Endothelial cell of umbilical vein (primary cell): ENCODE measurements at regions not wholly inside any gene's neighbourhood (a gene's known extent, or its start where the extent isn't known, plus 50 kb on each side); places are given as distances from the start of the nearest gene placed in this dataset.

ENCODE experiments used
- CTCF ChIP-seq, 2 donors: IDR thresholded peaks; 1 replicate in 1 of 2; 2 replicates in 1 of 2; pipeline ENCODE4 v1.5.1; 2011; ENCODE audit warnings: low read length in 2 of 2, mild to moderate bottlenecking in 2 of 2, moderate library complexity in 2 of 2, control low read depth in 1 of 2, inconsistent platforms in 1 of 2, low read depth in 1 of 2; ENCODE audit not compliant: insufficient read depth in 1 of 2; ENCODE audit errors: extremely low read depth in 1 of 2
- EZH2 ChIP-seq: IDR thresholded peaks from 2 replicates; pipeline ENCODE4 v1.6.1; 2012; ENCODE audit warnings: borderline replicate concordance, low read depth, mild to moderate bottlenecking, moderate library complexity, low read length, inconsistent platforms; ENCODE audit not compliant: severe bottlenecking
- JUN ChIP-seq: IDR thresholded peaks from 2 replicates; pipeline ENCODE4 v1.6.1; 2011; ENCODE audit warnings: borderline replicate concordance, low read depth; ENCODE audit not compliant: insufficient read length, insufficient read depth
- MAX ChIP-seq: IDR thresholded peaks from 2 replicates; pipeline ENCODE4 v1.6.1; 2011; ENCODE audit not compliant: insufficient read depth, insufficient read length
- POLR2A ChIP-seq: IDR thresholded peaks from 2 replicates; pipeline ENCODE4 v1.6.1; 2012; ENCODE audit warnings: low read depth, mild to moderate bottlenecking, control low read depth, low read length
- POLR2AphosphoS5 ChIP-seq: IDR thresholded peaks from 2 replicates; pipeline ENCODE4 v1.6.1; 2012; ENCODE audit warnings: low read depth, mild to moderate bottlenecking, control low read depth, low read length, moderate library complexity; ENCODE audit not compliant: insufficient read depth

GRCh38 chr15:69730281-69731080, 277.9 kb downstream of the RPLP1 start:
- TF ChIP-seq CTCF (IDR thresholded peaks at IDR 0.05; ENCODE audit: extremely low read depth in 1 of 2, insufficient read depth in 1 of 2, low read depth in 1 of 2, low read length in 2 of 2) = no peak
- TF ChIP-seq EZH2 = no peak
- TF ChIP-seq POLR2AphosphoS5 = no peak
- no peak for TF ChIP-seq MAX
- no peak for TF ChIP-seq JUN
- no peak for TF ChIP-seq POLR2A
